Stimulated activated CD8-positive, alpha-beta memory T cell treated with anti-CD3 and anti-CD28 coated beads, Interleukin-4, amount 100 ng/mL, for 24 hours (primary cell): ENCODE measurements at regions not wholly inside any gene's neighbourhood (a gene's known extent, or its start where the extent isn't known, plus 50 kb on each side); places are given as distances from the start of the nearest gene placed in this dataset.
"Not testable (repeated sequence)": the region's sequence is repeated elsewhere in the genome, so short reads cannot be mapped to it uniquely, and the experiment has no call there.

ENCODE experiments used
- DNase-seq: peaks from one replicate; pipeline ENCODE4 v3.0.0-alpha.2; 2020; ENCODE audit warnings: low read depth

- DNase-seq, result no peak
Observed at GRCh38 chr4:81723019-81723884, 251.5 kb upstream of the RASGEF1B start.

GRCh38 chr4:81722290-81722851 is 250.7 kb upstream of the RASGEF1B start:
- DNase-seq, result no peak

GRCh38 chr4:81715757-81716156 is 244.1 kb upstream of the RASGEF1B start:
- DNase-seq, result no peak

GRCh38 chr4:81715357-81715756 is 243.7 kb upstream of the RASGEF1B start:
- not testable (repeated sequence) for DNase-seq

DNA sequence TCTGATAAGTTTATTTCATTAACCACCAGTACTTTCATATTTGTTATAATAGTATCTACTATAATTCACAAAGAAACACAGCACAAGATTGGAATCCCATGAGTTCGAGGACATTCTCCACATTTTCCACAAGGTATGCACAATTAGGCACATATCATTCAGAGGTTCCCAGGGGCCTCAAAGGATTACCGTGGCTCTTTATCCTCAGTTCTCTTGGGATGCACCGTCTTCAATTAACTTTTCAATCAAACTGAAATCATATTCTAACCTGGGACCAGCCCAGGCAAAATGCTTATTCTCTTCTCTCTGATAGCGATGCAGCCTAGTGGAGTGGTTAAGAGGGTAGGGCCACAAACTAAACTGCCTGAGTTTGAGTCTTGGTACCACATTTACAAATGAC is 242.6 kb upstream of the RASGEF1B start:
- DNase-seq, result no peak

GRCh38 chr4:81712714-81713113 is 241.0 kb upstream of the RASGEF1B start:
- DNase-seq, result no peak

DNA sequence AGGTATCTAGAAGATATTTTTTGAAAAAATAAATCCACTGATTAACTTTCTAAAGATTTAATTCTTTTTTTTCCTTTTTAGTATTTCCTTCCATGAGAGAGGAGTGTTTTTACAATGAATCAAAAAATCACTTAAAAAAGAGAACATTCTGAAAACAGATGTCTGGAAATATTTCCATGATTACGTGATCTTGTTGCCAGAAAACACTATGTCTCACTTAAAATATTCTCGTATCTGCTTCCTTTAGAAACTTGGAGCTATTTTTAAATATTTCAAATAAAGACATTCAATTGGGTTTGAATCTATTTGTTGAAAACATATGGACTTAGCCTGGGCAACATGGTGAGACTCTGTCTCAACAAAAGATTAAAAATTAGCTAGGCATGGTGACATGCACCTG is 232.8 kb upstream of the RASGEF1B start:
- DNase-seq, result no peak

DNA sequence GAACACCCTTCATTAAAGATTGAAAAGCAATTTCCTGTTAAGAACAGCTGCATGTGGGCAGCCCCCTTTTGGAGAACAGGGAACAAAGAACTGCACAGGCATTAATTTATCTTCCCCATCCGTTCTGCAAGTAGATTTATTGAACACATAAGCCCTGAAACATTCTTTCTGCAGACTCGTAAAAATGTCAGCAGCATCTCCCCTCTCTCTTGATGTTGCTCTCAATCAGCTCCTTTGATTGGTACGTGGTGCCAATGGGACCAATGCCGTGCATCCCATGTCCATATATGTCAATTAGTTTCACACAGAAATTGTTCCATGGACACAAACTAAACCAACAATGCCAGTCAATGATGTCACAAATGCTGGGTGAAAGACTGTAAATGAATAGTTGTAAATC is 228.5 kb upstream of the RASGEF1B start:
- no peak for DNase-seq

DNA sequence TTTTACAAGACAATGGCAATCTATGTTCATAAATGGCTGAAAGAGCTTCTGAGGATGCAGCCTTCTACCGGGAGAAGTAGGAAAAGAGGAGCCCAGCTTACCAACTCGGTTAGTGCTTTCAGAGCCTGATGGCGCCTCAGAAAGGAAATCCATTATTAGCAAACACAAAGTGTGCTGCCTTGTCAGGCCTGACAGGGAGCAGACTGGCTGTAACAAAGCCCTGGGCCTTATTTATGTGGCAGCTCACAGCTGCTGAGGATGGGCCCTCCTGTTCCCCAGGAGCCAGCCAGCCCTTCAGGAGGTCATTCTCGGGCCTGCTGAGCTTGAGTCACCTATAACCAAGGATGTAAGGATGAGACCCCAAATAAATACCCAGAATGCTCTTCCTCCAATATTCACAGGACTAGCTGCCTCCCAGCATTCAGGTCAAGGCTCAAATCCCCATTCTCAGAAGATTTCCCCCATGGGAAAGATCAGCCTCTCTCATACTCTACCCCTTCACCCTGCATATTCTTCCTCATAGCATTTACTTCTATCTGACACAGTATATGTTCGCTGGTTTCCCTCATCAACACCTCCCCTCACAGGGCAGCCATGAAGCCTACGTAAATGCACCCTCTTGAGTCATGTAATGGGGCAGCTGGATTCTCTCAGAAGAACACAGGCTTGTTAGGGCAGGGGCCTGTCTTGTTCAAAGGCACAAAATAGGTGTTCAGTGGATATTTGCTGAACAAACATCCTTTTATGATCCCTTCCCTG is 227.0 kb upstream of the RASGEF1B start:
- no peak for DNase-seq

- no peak for DNase-seq
Observed at GRCh38 chr4:81694176-81694913, 222.6 kb upstream of the RASGEF1B start.

- DNase-seq, result no peak
Observed at GRCh38 chr4:81690871-81691270, 219.2 kb upstream of the RASGEF1B start.

GRCh38 chr4:81688085-81688484 is 216.4 kb upstream of the RASGEF1B start:
- DNase-seq, result no peak

- no peak for DNase-seq
Observed at GRCh38 chr4:81687471-81687870, 215.8 kb upstream of the RASGEF1B start.

DNA sequence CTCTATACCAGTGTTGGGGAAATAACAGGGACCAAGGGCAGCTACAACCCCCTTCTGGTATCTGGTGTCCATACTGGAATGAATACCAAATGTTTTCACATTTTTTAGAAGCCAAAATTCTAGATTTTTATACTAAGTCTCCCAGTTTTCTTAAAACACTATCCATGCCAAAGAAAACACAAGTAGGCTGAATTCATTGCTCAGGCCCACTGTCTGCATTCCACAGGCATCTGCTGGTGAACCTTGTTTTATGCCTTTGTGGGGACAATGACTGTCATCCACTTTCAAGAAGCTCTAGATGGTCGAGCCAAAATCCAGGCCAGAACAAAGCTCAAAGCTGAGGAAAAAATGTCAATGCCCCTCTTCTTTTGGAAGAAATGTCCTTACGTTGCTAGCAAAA is 213.4 kb upstream of the RASGEF1B start:
- DNase-seq, result no peak

DNA sequence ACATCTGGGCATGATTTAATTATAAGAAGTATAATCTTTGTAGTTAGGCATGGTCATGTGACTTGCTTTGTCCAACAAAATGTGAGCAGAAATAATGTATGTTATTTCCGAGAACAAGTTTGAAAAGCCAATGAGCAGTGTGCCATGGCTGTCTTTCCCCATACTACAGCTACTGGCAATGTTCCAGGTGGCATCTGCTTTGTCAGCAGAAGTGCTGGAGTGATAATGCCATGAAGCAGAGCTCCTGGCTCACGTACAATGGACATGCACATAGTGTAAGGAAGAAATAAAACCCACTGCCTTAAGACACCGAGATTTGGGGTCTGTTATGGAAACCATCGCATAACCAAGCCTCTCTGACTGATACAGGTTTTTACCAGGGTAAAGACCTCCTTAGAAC is 212.6 kb upstream of the RASGEF1B start:
- no peak for DNase-seq

GRCh38 chr4:81682492-81682891 is 210.8 kb upstream of the RASGEF1B start:
- DNase-seq, result no peak

GRCh38 chr4:81679315-81679714 is 207.6 kb upstream of the RASGEF1B start:
- DNase-seq, result no peak

DNA sequence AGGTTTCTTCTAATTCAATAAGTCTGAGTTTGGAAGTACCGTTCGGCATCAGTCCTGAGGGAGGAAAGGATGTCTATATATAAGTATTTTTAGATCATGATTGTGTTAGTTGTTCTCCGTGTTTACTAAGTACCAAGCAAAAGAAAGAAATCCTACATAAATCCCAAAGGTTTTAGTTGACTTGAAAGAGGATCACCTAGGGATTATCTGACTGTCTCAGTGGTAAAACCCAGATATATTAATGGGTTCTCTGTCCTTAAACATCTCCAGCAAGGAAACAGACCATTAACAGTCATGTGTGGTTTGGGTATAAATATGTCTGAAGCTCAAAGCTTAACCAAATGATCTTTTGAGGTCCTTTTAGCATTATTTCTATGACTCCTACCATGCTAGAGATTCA is 207.1 kb upstream of the RASGEF1B start:
- DNase-seq, result no peak

- DNase-seq, result no peak
Observed at GRCh38 chr4:81676537-81676936, 204.8 kb upstream of the RASGEF1B start.

- no peak for DNase-seq
Observed at GRCh38 chr4:81675791-81676393, 204.2 kb upstream of the RASGEF1B start.

- DNase-seq, result no peak
Observed at GRCh38 chr4:81673961-81674360, 202.3 kb upstream of the RASGEF1B start.

- not testable (repeated sequence) for DNase-seq
Observed at GRCh38 chr4:81668328-81668727, 196.6 kb upstream of the RASGEF1B start.
